Neuronal stem cell (in vitro differentiated cells): ENCODE measurements at regions not wholly inside any gene's neighbourhood (a gene's known extent, or its start where the extent isn't known, plus 50 kb on each side); places are given as distances from the start of the nearest gene placed in this dataset.

Experiments
- DNase-seq: peaks from one replicate; pipeline ENCODE4 v3.0.0-alpha.2; 2013; ENCODE audit warnings: low spot score
- H2AFZ ChIP-seq: one replicate; pipeline ENCODE4 v1.6.1; 2013; ENCODE audit warnings: mild to moderate bottlenecking, low read length, inconsistent platforms
- H2AK5ac ChIP-seq: 2 replicates; pipeline ENCODE4 v1.6.1; 2013; ENCODE audit warnings: low read depth, mild to moderate bottlenecking, inconsistent platforms, low read length, moderate library complexity, mixed read lengths
- H2BK120ac ChIP-seq: 2 replicates; pipeline ENCODE4 v1.6.1; 2013; ENCODE audit warnings: low read depth, mild to moderate bottlenecking, inconsistent platforms, low read length, moderate library complexity, mixed read lengths
- H2BK12ac ChIP-seq: one replicate; pipeline ENCODE4 v1.6.1; 2013; ENCODE audit warnings: low read length, inconsistent platforms
- H2BK15ac ChIP-seq: 2 replicates; pipeline ENCODE4 v1.6.1; 2013; ENCODE audit warnings: mild to moderate bottlenecking, low read length, inconsistent platforms, mixed read lengths
- H2BK5ac ChIP-seq: one replicate; pipeline ENCODE4 v1.6.1; 2013; ENCODE audit warnings: inconsistent platforms, mild to moderate bottlenecking, low read length, moderate library complexity
- H3K14ac ChIP-seq: one replicate; pipeline ENCODE4 v1.6.1; 2013; ENCODE audit warnings: low read length, inconsistent platforms
- H3K18ac ChIP-seq: 2 replicates; pipeline ENCODE4 v1.6.1; 2013; ENCODE audit warnings: low read length, inconsistent platforms
- H3K23ac ChIP-seq: 2 replicates; pipeline ENCODE4 v1.6.1; 2013; ENCODE audit warnings: low read depth, mild to moderate bottlenecking, mixed read lengths, low read length, inconsistent platforms; ENCODE audit not compliant: poor library complexity
- H3K27ac ChIP-seq: replicated peaks from 3 replicates; pipeline ENCODE4 v1.5.1; 2013; ENCODE audit warnings: low read length, inconsistent platforms
- H3K27me3 ChIP-seq, 3 experiments: 2 replicates each; pipeline ENCODE4 v1.6.1; 2013; ENCODE audit warnings: low read length in 3 of 3, mild to moderate bottlenecking in 2 of 3, inconsistent platforms in 1 of 3, low read depth in 1 of 3, mixed read lengths in 1 of 3, moderate library complexity in 1 of 3; ENCODE audit not compliant: control insufficient read depth in 3 of 3, insufficient read depth in 3 of 3
- H3K36me3 ChIP-seq, 2 donors: replicated peaks in 1 of 2; 2 replicates each; pipeline ENCODE4 v1.6.1; 2013; ENCODE audit warnings: low read length in 2 of 2; ENCODE audit not compliant: control insufficient read depth in 2 of 2, insufficient read depth in 2 of 2
- H3K4ac ChIP-seq: 2 replicates; pipeline ENCODE4 v1.6.1; 2013; ENCODE audit warnings: inconsistent platforms, mild to moderate bottlenecking, low read length, moderate library complexity
- H3K4me1 ChIP-seq, 2 donors: 1 replicate in 1 of 2; 2 replicates in 1 of 2; pipeline ENCODE4 v1.6.1; 2013; ENCODE audit warnings: low read length in 2 of 2, low read depth in 1 of 2; ENCODE audit not compliant: control insufficient read depth in 2 of 2, insufficient read depth in 1 of 2
- H3K4me2 ChIP-seq: one replicate; pipeline ENCODE4 v1.6.1; 2013; ENCODE audit warnings: mild to moderate bottlenecking, low read length, inconsistent platforms; ENCODE audit not compliant: insufficient read depth, poor library complexity, severe bottlenecking
- H3K4me3 ChIP-seq, 2 donors: 2 replicates each; pipeline ENCODE4 v1.5.1; 2013; ENCODE audit warnings: low read length in 2 of 2, mild to moderate bottlenecking in 2 of 2, inconsistent platforms in 1 of 2, moderate library complexity in 1 of 2
- H3K79me1 ChIP-seq: one replicate; pipeline ENCODE4 v1.6.1; 2013; ENCODE audit warnings: low read depth, mild to moderate bottlenecking, inconsistent platforms, low read length, moderate library complexity
- H3K9ac ChIP-seq: one replicate; pipeline ENCODE4 v1.6.1; 2013; ENCODE audit warnings: mild to moderate bottlenecking, low read depth, low read length, inconsistent platforms; ENCODE audit not compliant: poor library complexity
- H3K9me3 ChIP-seq, 2 donors: replicated peaks in 1 of 2; 2 replicates each; pipeline versions ENCODE3 to v1.6.1; 2013; ENCODE audit warnings: low read length in 2 of 2, mild to moderate bottlenecking in 2 of 2, inconsistent platforms in 1 of 2, low read depth in 1 of 2, mixed read lengths in 1 of 2, moderate library complexity in 1 of 2; ENCODE audit not compliant: control insufficient read depth in 2 of 2, insufficient read depth in 1 of 2
- H4K8ac ChIP-seq: one replicate; pipeline ENCODE4 v1.6.1; 2013; ENCODE audit warnings: low read depth, mild to moderate bottlenecking, inconsistent platforms, low read length, moderate library complexity
- H4K91ac ChIP-seq: one replicate; pipeline ENCODE4 v1.6.1; 2013; ENCODE audit warnings: low read length, low read depth, mild to moderate bottlenecking, inconsistent platforms; ENCODE audit not compliant: poor library complexity
- WGBS, 2 donors: extraction: QIAGEN DNeasy Blood & Tissue Kit; methylation state at CpG; one replicate each; pipeline ENCODE4 v1.1.7; 2013; ENCODE audit warnings: missing lambda C conversion rate in 2 of 2, mixed read lengths in 1 of 2; ENCODE audit not compliant: insufficient read length in 2 of 2, insufficient replicate concordance in 1 of 2; ENCODE audit errors: extremely low coverage in 2 of 2; 5-methylcytosine and 5-hydroxymethylcytosine counted together

DNA sequence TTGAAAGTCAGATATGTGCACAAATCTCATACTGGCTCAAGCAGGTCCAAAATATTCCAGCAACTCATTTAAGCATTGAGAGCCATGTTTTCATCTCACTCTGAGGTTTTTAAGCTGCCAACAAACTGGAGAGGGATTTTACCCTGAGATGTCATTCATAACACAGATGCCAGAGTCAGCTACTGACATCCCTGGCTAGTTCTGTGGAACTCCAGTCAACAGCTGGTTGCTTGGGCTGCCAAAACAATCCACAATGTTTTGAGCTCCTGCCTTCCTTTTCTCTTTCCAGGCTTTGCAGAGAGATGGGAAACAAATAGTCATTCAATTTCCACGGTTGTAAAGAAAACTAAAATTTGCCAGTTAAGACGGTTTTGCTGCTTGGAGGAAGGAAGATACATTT is 621.2 kb upstream of the FBXO33 start:
- Histone ChIP-seq H3K9me3 (no peaks in the 10 kb centered on the region), H3K36me3 (no peaks in the 10 kb centered on the region)
- WGBS, 2 donors, result no CpG with 5 or more reads among the region's 2 CpGs

DNA sequence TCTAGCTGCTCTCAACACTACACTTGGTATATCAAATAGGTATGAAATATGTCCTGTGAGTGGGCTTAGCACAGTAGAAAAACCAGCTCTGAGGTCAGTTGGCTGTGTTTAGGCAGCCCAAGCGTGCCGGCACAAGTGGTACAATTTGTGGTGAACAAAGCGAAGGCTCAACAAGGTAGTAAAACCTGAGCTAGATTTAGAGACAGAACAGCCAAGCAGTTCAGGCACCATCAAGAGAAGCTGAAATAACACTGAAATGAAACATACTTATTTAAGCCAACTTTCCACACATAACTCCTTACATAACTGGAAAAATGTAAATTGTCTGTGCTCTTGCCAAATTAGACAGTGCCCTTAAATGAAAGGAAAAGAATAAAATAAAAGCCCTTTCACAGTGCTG is 596.8 kb upstream of the FBXO33 start:
- no peak overlapping the region for H3K23ac ChIP-seq
- H3K9me3 ChIP-seq, result no peaks in the 10 kb centered on the region
- H2BK5ac ChIP-seq, result no peak overlapping the region
- H3K79me1 ChIP-seq, result no peaks in the 10 kb centered on the region
- WGBS, 2 donors, result no CpG with 5 or more reads among the region's 3 CpGs
- H2BK120ac ChIP-seq, result no peak overlapping the region
- H4K8ac ChIP-seq, result no peak overlapping the region
- no peak overlapping the region for H3K4me3 ChIP-seq
- no peaks in the 10 kb centered on the region for H3K27me3 ChIP-seq
- H3K18ac ChIP-seq, result no peak overlapping the region
- DNase-seq, result no peak
- no peak overlapping the region for H2BK12ac ChIP-seq
- H3K4me1 ChIP-seq, result no peaks in the 10 kb centered on the region
- H3K9ac ChIP-seq, result no peak overlapping the region
- no peak overlapping the region for H2AK5ac ChIP-seq
- H3K14ac ChIP-seq, result no peak overlapping the region
- H3K4ac ChIP-seq, result no peak overlapping the region
- H4K91ac ChIP-seq, result no peak overlapping the region
- no peak overlapping the region for H2BK15ac ChIP-seq
- H3K4me2 ChIP-seq, result no peak overlapping the region
- H3K36me3 ChIP-seq, result no peaks in the 10 kb centered on the region
- no peak overlapping the region for H3K27ac ChIP-seq
- no peak overlapping the region for H2AFZ ChIP-seq

More for the DNA sequence above, 621.2 kb upstream of the FBXO33 start:
- Histone ChIP-seq H3K18ac (no peak overlapping the region), H2AK5ac (no peak overlapping the region), H3K9ac (no peak overlapping the region), H3K4me1 (no peaks in the 10 kb centered on the region), H4K91ac (no peak overlapping the region), H3K27ac (no peak overlapping the region), H3K4me3 (no peak overlapping the region), H3K27me3 (no peaks in the 10 kb centered on the region), H2BK12ac (no peak overlapping the region), H3K4me2 (no peak overlapping the region), H3K23ac (no peak overlapping the region), H3K79me1 (no peaks in the 10 kb centered on the region), H2AFZ (no peak overlapping the region), H2BK15ac (no peak overlapping the region), H2BK5ac (no peak overlapping the region), H4K8ac (no peak overlapping the region), H3K14ac (no peak overlapping the region), H2BK120ac (no peak overlapping the region), H3K4ac (no peak overlapping the region)
- no peak for DNase-seq

DNA sequence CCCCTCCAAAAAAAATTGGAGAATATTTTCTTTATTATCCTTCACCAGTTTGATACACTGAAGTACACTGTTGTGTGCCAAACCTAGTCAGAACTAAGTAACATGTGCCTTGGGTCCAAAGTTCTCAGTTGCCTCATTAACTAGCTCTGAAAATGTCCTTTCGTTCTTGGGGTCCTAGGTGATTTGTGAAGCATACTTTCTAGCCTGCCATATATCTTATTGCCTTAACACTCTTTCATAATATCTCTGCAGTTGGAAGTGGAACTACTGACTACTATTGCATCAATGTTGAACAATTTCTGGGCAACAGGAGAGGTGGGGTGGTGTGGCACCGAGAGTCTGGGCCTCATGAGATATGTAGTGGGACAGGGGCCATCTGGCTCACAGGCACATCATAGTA is 592.9 kb upstream of the FBXO33 start:
- Histone ChIP-seq H2AK5ac (no peak overlapping the region), H3K4me3 (no peak overlapping the region), H3K27me3 (no peaks in the 10 kb centered on the region), H3K4me1 (no peaks in the 10 kb centered on the region), H3K4ac (no peak overlapping the region), H3K9ac (no peak overlapping the region), H3K9me3 (no peaks in the 10 kb centered on the region), H3K4me2 (no peak overlapping the region), H2BK5ac (no peak overlapping the region), H4K91ac (no peak overlapping the region), H2BK120ac (no peak overlapping the region), H3K14ac (no peak overlapping the region), H2BK15ac (no peak overlapping the region), H3K36me3 (no peaks in the 10 kb centered on the region), H4K8ac (no peak overlapping the region), H3K79me1 (no peaks in the 10 kb centered on the region), H2BK12ac (no peak overlapping the region), H3K23ac (no peak overlapping the region), H2AFZ (no peak overlapping the region), H3K27ac (no peak overlapping the region), H3K18ac (no peak overlapping the region)
- WGBS, 2 donors, result no CpG with 5 or more reads among the region's 2 CpGs
- no peak for DNase-seq

DNA sequence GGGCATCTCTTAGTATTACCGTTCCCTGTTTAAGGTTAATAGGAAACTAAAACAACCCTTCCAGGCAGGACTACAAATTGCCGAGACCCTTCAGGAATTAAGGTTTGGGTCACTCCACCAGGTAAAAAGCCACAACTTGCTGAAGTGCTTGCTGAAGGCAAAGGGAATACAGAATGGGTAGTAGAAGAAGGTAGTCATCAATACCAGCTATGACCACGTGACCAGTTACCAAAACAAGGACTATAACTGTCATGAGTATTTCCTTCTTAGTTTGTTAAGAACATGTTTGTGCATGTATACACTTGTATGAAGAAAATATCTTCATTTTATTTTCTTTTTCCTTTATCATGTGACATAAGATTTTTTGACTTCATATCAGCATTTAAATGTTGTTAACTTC is 578.7 kb upstream of the FBXO33 start:
- H3K9me3 ChIP-seq, result no peaks in the 10 kb centered on the region
- H2AFZ ChIP-seq, result no peak overlapping the region
- no peak overlapping the region for H2AK5ac ChIP-seq
- H2BK120ac ChIP-seq, result no peak overlapping the region
- H4K8ac ChIP-seq, result no peak overlapping the region
- H3K9ac ChIP-seq, result no peak overlapping the region
- H3K4me1 ChIP-seq, result no peaks in the 10 kb centered on the region
- WGBS, 2 donors, result no CpG with 5 or more reads among the region's 3 CpGs
- H3K79me1 ChIP-seq, result no peaks in the 10 kb centered on the region
- DNase-seq, result no peak
- no peak overlapping the region for H3K18ac ChIP-seq
- H3K23ac ChIP-seq, result no peak overlapping the region
- H4K91ac ChIP-seq, result no peak overlapping the region
- H3K4ac ChIP-seq, result no peak overlapping the region
- no peak overlapping the region for H2BK5ac ChIP-seq
- no peak overlapping the region for H3K4me2 ChIP-seq
- no peak overlapping the region for H3K4me3 ChIP-seq
- H3K27me3 ChIP-seq, result no peaks in the 10 kb centered on the region
- H3K36me3 ChIP-seq, result no peaks in the 10 kb centered on the region
- no peak overlapping the region for H3K14ac ChIP-seq
- no peak overlapping the region for H3K27ac ChIP-seq
- no peak overlapping the region for H2BK12ac ChIP-seq
- no peak overlapping the region for H2BK15ac ChIP-seq
